Gastrocnemius medialis (tissue), 4 donors: ENCODE measurements at regions not wholly inside any gene's neighbourhood (a gene's known extent, or its start where the extent isn't known, plus 50 kb on each side); places are given as distances from the start of the nearest gene placed in this dataset.

ENCODE experiments used
- ATAC-seq, 2 donors: fragments of 150-250 bp; one replicate each; pipeline ENCODE4 v1.9.1; 2016
- DNase-seq, 2 donors: peaks; one replicate each; pipeline ENCODE4 v3.0.0-alpha.2; 2019
- H3K27ac ChIP-seq, 4 donors: fragments of 200-600 bp; sonication (generic); 1 replicate in 1 of 4; 2 replicates in 3 of 4; pipeline ENCODE4 v1.5.1; 2016 to 2018; ENCODE audit warnings: mild to moderate bottlenecking in 2 of 4, moderate library complexity in 1 of 4
- H3K27me3 ChIP-seq, 3 donors: fragments of 200-600 bp; sonication (generic) in 2 of 3; 1 replicate in 1 of 3; 2 replicates in 2 of 3; pipeline versions ENCODE4 v1.5.1 to v1.6.0; 2016 to 2019; ENCODE audit warnings: mild to moderate bottlenecking in 1 of 3, moderate library complexity in 1 of 3
- H3K36me3 ChIP-seq, 2 donors: fragments of 200-600 bp; sonication (generic) in 1 of 2; one replicate each; pipeline ENCODE4 v1.5.1; 2017 to 2018
- H3K4me1 ChIP-seq, 2 donors: fragments of 200-600 bp; sonication (generic) in 1 of 2; one replicate each; pipeline ENCODE4 v1.5.1; 2016 to 2017; ENCODE audit warnings: mild to moderate bottlenecking in 2 of 2
- H3K4me3 ChIP-seq, 4 donors: fragments of 200-600 bp; sonication (generic) in 3 of 4; 1 replicate in 1 of 4; 2 replicates in 3 of 4; pipeline ENCODE4 v1.5.1; 2016 to 2019; ENCODE audit warnings: mild to moderate bottlenecking in 2 of 4
- H3K9me3 ChIP-seq, 3 donors: fragments of 200-600 bp; sonication (generic) in 2 of 3; 1 replicate in 1 of 3; 2 replicates in 2 of 3; pipeline ENCODE4 v1.5.1; 2016 to 2019
- CTCF ChIP-seq, 5 experiments: fragments of 450-650 bp in 3 of 5; fragments of 200-600 bp in 2 of 5; sonication (generic) in 2 of 5; IDR thresholded peaks in 4 of 5; conservative IDR thresholded peaks in 1 of 5; 1 replicate in 4 of 5; 2 replicates in 1 of 5; pipeline ENCODE4 v1.5.1; 2016 to 2019; ENCODE audit warnings: antibody characterized with exemption in 5 of 5, mild to moderate bottlenecking in 3 of 5, moderate library complexity in 3 of 5
- POLR2A ChIP-seq, 2 donors: fragments of 450-650 bp; IDR thresholded peaks; one replicate each; pipeline ENCODE4 v1.6.1; 2017; ENCODE audit warnings: antibody characterized with exemption in 2 of 2, mild to moderate bottlenecking in 2 of 2, moderate library complexity in 2 of 2
- in situ Hi-C, 4 donors: fragments of 200-750 bp; cut with MboI; loops; one replicate each; pipeline versions ENCODE4 v1.15.0 to v1.8.0; 2017; ENCODE audit warnings: low sequenced_read_pairs in 4 of 4
- intact Hi-C: fragments of 100-400 bp; cut with DNase I; formaldehyde crosslinking; loops from one replicate; pipeline ENCODE4 v1.15.1; 2023; ENCODE audit warnings: low total_unique reads

GRCh38 chr18:60663060-60663989 is 290.8 kb upstream of the MC4R start:
- no peaks in the 10 kb centered on the region for H3K36me3 ChIP-seq
- no peaks in the 10 kb centered on the region for H3K27me3 ChIP-seq
- H3K27ac ChIP-seq, result no peak overlapping the region
- ATAC-seq (no peak), DNase-seq (no peak)
- H3K4me1 ChIP-seq, result no peaks in the 10 kb centered on the region
- TF ChIP-seq POLR2A (IDR thresholded peaks at IDR 0.05), result no peak
- no peak for TF ChIP-seq CTCF (IDR thresholded peaks at IDR 0.05 in 4 of 5, conservative IDR thresholded peaks at IDR 0.05 in 1 of 5)
- no peak overlapping the region for H3K4me3 ChIP-seq
- intact Hi-C loops, result no loop called here
- H3K9me3 ChIP-seq, result no peaks in the 10 kb centered on the region
- in situ Hi-C loops, result no loop called here

GRCh38 chr18:60664736-60665135 is 292.2 kb upstream of the MC4R start:
- Histone ChIP-seq H3K9me3 (no peaks in the 10 kb centered on the region), H3K36me3 (no peaks in the 10 kb centered on the region), H3K27me3 (no peaks in the 10 kb centered on the region), H3K27ac (no peak overlapping the region), H3K4me3 (no peak overlapping the region), H3K4me1 (no peaks in the 10 kb centered on the region)
- intact Hi-C loops, result no loop called here
- no peak for TF ChIP-seq CTCF (IDR thresholded peaks at IDR 0.05 in 4 of 5, conservative IDR thresholded peaks at IDR 0.05 in 1 of 5)
- no peak for TF ChIP-seq POLR2A (IDR thresholded peaks at IDR 0.05)
- ATAC-seq, result no peak
- in situ Hi-C loops, result no loop called here
- DNase-seq, result no peak

- no peak for DNase-seq
- TF ChIP-seq POLR2A (IDR thresholded peaks at IDR 0.05) (no peak), CTCF (IDR thresholded peaks at IDR 0.05 in 4 of 5, conservative IDR thresholded peaks at IDR 0.05 in 1 of 5) (no peak)
- Histone ChIP-seq H3K27me3 (no peaks in the 10 kb centered on the region), H3K36me3 (no peaks in the 10 kb centered on the region), H3K9me3 (no peaks in the 10 kb centered on the region), H3K27ac (no peak overlapping the region), H3K4me3 (no peak overlapping the region), H3K4me1 (no peaks in the 10 kb centered on the region)
- no peak for ATAC-seq
- in situ Hi-C loops, result no loop called here
- intact Hi-C loops, result no loop called here
Measured at GRCh38 chr18:60667016-60667415, 294.4 kb upstream of the MC4R start.

- Histone ChIP-seq H3K27me3 (no peaks in the 10 kb centered on the region), H3K4me3 (no peak overlapping the region), H3K9me3 (no peaks in the 10 kb centered on the region), H3K4me1 (no peaks in the 10 kb centered on the region), H3K27ac (no peak overlapping the region), H3K36me3 (no peaks in the 10 kb centered on the region)
- intact Hi-C loops, result no loop called here
- in situ Hi-C loops, result no loop called here
- DNase-seq, result no peak
- ATAC-seq, result no peak
- no peak for TF ChIP-seq POLR2A (IDR thresholded peaks at IDR 0.05)
- no peak for TF ChIP-seq CTCF (IDR thresholded peaks at IDR 0.05 in 4 of 5, conservative IDR thresholded peaks at IDR 0.05 in 1 of 5)
Measured at GRCh38 chr18:60668583-60668982, 296.0 kb upstream of the MC4R start.
